COLO829 (cell line): ENCODE measurements at regions not wholly inside any gene's neighbourhood (a gene's known extent, or its start where the extent isn't known, plus 50 kb on each side); places are given as distances from the start of the nearest gene placed in this dataset.
"Not testable (repeated sequence)": the region's sequence is repeated elsewhere in the genome, so short reads cannot be mapped to it uniquely, and the experiment has no call there.

Source experiments
- DNase-seq: peaks from one replicate; pipeline ENCODE4 v3.0.0; 2012; ENCODE audit warnings: low spot score

DNA sequence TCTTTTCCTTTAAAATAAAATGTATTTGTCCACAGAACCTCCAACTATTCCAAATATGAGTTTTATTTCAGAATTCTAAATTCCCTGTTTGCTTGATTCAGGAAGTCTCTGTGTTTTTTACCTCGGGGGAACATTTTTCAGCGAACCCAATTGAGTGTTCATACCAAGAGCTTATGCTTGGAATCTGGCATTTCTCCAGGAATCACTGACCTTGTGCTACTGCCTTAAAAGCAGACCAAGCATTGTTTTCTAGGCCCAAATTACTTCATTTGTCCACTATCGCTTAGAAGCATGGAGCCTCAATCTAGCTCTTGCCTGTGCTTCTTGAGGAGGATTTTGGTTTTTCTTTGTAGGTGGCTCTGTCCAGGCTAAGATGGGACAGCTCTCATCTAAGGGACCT is 59.4 kb downstream of the EBLN1 start:
- peak; percentile 7 for DNase-seq

DNA sequence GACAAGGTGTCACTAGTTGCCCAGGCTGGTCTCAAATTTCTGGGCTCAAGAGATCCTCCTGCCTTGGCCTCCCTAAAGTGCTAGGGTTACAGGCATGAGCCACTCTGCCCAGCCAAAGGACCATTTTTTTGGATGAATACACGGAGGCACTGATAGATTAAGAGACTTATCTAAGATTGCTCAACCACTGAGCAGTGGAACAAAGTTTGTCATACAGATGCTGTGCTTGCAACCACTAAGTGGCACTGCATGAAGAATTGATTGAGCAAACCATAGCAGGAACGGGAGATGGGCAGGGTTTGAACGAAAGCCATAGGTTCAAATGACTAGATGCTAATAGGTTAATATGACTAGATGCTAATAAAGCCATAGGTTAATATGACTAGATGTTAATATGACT is 61.1 kb downstream of the EBLN1 start:
- DNase-seq = no peak

DNA sequence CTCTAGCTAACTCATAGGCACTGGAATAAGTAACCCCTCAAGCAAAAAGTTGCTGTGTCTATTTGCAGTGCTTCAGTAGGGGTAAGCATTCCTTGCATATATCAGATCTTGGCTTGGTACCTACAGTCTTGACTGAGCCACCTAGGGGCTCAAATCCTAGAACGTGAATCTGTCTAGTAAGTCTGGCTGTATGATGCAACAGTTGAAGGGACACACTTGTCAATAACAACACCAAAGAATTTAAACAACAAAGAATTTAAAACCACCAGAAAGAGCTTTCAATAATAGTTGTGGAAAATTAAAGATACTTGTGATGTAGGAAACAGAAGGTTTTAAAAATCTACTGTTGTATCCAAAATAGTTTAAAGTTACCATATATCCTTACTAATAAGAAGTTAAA is 65.4 kb downstream of the EBLN1 start:
- no peak for DNase-seq

DNA sequence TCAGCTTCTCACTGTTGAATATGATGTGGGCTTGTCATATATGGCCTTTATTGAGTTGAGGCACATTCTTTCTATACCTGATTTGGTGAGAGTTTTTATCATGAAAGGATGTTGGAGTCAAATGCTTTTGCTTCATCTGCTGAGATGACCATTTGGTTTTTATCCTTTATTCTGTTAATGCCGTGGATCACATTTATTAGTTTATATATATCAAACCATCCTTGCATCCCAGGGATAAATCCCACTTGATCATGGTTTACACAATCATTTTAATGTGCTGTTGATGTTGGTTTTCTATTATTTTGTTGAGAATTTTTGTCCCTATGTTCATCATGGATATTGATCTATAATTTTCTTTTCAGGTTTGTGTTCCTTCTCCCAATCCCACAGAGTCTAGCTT is 67.0 kb downstream of the EBLN1 start:
- no peak for DNase-seq

DNA sequence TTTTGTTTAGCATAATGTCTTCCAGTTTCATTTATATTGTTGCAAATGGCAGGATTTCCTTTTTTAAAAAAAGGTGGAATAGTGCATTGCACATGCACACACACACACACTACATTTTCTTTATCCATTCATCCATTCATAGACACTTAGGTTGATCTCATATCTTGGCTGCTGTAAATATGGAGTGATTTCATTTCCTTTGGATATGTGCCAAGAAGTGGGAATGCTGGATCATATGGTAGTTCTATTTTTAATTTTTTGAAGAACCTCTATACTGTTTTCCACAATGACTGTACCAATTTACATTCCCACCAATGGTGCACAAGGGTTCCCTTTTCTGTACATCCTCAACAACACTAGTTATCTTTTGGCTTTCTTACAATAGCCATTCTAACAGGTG is 68.9 kb downstream of the EBLN1 start:
- DNase-seq = no peak

DNA sequence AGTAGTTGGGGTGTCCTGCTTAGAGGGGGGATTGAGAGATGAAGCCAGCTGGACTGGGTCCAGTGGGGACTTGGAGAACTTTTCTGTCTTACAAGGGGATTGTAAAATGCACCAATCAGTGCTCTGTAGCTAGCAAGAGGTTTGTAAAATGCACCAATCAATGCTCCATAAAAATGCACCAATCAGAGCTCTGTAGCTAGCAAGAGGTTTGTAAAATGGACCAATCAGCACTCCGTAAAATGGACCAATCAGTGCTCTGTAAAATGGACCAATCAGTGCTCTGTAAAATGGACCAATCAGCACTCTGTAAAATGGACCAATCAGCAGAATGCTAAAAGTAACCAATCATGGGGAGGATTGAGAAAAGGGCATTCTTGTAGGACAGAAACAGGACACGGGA is 71.9 kb downstream of the EBLN1 start:
- not testable (repeated sequence) for DNase-seq

DNA sequence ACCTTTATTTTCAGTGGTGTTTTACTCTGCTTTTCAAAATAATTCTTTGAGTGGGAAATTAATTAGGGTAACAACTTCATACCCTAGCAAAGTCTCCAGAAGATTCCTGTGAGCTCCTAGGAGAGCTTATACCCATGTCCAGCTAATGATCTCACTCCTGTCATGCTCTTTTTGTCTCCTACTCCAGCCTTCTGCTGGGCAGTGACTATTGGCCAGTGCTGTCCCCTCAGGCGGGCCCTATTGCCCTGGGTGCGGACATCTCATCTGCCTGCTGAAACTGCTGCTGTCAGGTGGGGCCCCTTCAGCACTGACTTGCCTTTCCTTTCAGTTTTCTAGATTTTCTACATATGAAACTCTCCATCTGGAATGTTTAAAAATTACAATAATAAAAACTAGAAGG is 80.3 kb downstream of the EBLN1 start:
- DNase-seq = no peak

DNA sequence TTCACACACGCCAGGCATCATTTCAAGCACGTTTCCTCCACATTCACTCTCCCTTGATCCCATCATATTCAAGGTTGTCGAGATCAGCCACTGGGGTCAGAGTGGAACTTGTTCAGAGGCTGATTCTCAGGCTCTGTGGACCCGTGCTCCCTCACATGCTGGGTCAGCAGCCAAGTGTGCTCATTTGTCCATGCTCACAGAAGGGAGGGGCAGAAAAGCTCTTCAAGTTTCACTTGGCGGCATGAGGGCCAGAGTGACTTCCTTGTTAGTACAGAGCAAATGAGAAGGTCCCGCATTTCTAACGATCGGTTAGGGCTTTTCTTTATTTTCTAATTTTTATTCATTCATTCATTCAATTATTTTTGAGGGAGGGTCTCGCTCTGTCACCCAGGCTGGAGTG is 82.2 kb downstream of the EBLN1 start:
- DNase-seq = no peak

DNA sequence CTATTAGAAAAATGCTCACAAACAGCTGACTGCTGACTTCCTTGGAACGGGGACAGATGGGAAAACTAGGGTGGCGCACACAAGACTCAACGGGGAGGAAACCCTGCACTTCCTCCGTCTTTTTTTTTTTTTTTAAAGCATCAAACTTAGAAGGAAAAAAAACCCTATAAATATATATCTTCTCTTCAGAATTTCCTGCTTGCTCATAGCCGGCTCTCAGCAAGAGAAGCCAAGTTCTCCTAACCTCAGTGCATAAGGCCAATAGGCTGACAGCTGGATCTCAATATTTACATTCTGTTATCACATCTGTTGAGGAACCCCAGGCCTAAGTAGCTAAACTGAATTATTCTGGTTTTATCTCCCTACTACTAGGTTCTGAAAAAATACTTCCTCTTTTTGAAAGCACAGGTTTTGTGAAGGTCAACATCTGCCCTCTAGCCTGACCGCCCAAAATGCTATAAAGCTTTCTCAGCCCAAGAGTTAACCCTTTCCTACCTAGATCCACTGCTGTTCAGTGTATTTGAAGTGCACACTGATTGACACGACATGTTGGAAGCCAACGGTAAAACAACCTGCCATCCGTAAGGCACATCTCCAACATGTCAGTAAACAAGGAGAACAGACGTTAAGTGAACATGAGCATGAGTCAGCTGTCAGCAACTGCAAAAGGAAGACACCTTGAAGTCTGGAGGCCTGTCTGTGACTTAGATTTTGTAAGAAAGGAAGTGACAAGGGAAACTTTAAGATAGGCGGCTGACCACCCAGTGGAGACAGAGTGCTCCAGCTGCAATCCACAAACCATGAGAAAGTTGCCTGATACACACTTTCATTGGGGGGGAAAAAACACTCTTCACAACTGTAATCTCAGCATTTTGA is 83.8 kb downstream of the EBLN1 start:
- no peak for DNase-seq

DNA sequence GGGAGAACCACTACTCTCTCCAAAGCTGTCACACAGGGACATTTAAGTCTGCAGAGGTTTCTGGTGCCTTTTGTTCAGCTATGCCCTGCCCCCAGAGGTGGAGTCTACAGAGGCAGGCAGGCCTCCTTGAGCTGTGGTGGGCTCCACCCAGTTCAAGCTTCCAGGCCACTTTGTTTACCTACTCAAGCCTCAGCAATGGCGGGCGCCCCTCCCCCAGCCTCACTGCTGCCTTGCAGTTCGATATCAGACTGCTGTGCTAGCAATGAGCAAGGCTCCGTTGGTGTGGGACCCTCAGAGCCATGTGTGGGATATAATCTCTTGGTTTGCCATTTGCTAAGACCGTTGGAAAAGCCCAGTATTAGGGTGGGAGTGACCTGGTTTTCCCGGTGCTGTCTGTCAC is 87.0 kb downstream of the EBLN1 start:
- not testable (repeated sequence) for DNase-seq

DNA sequence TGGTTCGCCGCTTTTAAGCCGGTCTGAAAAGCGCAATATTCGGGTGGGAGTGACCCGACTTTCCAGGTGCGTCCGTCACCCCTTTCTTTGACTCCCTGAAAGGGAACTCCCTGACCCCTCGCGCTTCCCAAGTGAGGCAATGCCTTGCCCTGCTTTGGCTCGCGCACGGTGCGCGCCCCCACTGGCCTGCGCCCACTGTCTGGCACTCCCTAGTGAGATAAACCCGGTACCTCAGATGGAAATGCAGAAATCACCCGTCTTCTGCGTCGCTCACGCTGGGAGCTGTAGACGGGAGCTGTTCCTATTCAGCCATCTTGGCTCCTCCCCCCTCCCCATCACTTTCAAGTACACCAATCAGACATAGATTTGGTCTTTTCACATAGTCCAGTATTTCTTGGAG is 88.2 kb downstream of the EBLN1 start:
- not testable (repeated sequence) for DNase-seq

DNA sequence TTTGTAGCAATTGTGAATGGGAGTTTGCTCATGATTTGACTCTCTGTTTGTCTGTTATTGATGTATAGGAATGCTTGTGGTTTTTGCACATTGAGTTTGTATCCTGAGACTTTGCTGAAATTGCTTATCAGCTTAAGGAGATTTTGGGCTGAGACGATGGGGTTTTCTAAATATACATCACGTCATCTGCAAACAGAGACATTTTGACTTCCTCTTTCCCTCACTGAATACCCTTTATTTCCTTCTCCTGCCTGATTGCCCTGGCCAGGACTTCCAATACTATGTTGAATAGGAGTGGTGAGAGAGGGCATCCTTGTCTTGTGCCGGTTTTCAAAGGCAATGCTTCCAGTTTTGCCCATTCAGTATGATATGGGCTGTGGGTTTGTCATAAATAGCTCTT is 96.6 kb downstream of the EBLN1 start:
- not testable (repeated sequence) for DNase-seq

DNA sequence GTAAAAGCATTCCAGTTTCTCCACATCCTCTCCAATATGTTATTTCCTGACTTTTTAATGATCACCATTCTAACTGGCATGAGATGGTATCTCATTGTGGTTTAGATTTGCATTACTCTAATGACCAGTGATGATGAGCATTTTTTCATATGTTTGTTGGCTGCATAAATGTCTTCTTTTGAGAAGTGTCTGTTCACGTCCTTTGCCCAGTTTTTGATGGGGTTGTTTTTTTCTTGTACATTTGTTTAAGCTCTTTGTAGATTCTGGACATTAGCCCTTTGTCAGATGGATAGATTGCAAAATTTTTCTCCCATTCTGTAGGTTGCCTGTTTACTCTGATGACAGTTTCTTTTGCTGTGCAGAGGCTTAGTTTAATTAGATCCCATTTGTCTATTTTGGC is 97.7 kb downstream of the EBLN1 start:
- DNase-seq = not testable (repeated sequence)

DNA sequence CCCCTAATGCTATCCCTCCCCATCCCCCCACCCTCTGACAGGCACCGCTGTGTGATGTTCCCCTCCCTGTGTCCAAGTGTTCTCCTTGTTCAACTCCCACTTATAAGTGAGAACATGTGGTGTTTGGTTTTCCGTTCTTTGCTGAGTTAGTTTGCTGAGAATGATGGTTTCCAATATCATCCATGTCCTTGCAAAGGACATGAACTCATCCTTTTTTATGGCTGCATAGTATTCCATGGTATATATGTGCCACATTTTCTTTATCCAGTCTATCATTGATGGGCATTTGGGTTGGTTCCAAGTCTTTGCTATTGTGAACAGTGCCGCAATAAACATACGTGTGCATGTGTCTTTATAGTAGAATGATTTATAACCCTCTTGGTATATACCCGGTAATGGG is 98.2 kb downstream of the EBLN1 start:
- not testable (repeated sequence) for DNase-seq

DNA sequence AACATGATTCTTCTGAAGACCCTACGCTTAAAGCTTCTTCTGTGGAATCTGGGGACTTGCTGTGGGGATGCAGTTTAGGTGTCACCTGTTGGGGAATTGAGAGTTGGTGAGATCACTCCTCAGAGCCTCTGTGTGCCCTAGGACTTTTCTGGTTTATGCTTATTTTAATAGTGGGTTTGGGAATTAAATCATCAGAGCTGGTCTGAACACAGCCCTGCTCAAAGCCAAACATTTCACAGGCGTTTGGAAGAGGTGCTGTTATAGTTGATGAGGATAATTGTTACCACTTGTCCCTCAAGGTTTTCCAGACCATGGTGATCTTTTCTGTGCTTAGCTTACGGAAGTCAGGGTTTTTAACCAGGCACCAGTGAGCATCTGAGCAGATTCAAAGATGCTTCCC is 106.1 kb downstream of the EBLN1 start:
- no peak for DNase-seq

DNA sequence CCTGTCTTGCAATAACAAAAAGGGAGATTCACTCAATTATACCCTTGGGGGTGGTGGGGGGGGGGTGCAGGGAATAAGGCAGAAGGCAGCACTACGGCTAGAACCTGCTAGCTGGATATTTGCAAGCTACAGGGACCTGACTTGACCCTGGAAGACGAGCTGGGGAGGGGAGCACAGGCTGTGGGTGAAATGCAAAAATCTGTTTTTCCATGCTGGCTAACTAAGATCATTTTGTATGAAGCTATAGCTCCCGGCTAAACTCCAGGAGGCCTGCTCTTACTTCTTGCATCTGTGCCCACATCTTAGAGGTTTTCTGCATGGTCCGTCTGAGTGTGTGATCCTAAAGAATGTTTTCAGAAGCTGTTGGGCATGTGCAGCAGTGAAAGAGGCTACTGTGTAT is 106.6 kb downstream of the EBLN1 start:
- no peak for DNase-seq

DNA sequence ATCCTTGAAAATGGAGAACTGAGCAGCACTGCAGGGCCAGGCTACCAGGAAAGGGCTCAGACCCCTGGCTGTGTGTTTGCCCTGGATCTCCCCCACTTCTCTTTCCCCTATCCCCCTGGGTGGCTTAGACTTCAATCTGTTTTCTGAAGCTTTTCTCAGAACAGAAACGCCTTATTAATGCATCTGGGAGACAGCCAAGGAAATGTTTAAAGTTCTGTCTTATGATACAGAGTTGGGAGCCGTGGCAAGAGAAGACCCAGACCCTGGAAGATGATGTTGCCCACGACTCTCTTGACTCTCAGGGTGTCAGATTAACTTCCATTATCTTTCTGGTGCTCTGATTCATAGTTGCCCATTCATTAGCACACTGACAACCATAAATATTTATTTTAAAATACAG is 107.1 kb downstream of the EBLN1 start:
- no peak for DNase-seq

DNA sequence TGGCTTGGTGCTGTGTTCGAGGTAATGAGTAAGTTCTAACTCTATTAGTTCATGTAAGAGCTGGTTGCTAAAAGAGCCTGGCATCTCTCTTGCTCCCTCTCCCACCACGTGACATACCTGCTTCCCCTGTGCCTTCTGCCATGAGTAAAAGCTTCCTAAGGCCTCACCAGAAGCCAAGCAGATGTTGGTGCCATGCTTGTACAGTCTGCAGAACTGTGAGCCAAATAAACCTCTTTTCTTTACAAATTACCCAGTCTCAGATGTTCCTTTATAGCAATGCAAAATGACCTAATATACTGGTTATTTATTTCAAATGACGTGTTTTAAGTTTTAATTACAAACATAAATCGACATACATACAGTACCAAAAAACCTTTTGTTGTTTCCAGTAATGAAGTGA is 101.7 kb upstream of the DNAJC1 start:
- no peak for DNase-seq

DNA sequence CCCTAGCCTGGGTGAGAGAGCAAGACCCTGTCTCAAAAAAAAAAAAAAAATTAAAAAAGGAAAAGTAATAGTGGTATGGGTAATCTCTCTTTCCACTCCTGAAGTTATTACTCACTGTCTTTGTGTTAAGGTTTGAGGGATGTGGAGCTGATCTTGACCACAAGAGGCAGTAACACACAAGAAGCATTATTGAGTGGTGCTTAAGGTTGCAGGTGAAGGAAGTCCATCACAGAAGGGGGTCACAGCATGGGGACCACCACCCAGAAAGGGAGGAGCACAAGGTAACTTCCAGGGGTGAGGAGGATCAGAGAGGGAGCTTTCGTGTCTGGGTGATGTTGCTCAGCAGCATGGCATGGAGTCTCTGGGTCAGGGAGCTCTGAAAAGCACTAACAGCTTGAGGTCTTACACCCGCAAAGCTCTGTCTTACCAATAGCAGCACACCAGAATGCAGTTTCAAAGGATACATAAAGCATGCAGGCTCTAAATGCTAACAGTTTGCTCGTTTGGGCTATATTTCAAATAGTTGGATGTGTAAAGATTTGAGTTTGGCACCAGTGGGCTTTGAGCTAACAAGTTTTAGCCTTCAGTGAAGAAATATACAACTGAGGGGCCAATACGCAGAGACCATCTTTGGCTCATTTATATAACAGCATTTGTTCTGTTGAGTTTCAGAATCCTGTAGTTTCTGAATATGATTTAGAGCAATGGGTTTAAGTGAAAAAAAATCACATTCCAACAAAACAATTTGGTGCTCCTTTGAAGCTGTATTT is 100.4 kb upstream of the DNAJC1 start:
- peak; percentile 4 for DNase-seq

DNA sequence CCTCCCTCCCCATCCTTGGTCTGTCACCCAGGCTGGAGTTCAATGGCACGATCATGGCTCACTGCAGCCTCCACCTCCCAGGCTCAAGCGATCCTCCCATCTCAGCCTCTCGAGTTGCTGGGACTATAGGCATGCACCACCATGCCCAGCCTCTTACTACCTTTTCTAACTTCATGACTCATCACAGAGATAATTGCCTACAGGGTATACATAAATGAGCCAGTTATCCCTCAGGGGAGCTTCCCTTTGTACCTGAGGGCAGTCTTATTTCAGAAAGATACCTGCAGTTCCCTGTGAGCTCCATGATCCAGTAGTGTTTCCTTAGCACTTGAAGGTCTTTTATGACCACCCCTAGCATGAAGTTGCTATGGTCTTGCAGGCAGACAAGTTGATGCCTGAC is 94.2 kb upstream of the DNAJC1 start:
- DNase-seq = no peak

DNA sequence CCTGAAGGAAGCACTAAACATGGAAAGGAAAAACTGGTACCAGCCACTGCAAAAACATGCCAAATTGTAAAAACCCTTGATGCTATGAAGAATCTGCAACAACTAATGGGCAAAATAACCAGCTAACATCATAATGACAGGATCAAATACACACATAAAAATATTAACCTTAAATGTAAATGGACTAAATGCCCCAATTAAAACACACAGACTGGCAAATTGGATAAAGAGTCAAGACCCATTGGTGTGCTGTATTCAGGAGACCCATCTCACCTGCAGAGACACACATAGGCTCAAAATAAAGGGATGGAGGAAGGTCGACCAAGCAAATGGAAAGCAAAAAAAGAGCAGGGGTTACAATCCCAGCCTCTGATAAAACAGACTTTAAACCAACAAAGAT is 87.7 kb upstream of the DNAJC1 start:
- not testable (repeated sequence) for DNase-seq

DNA sequence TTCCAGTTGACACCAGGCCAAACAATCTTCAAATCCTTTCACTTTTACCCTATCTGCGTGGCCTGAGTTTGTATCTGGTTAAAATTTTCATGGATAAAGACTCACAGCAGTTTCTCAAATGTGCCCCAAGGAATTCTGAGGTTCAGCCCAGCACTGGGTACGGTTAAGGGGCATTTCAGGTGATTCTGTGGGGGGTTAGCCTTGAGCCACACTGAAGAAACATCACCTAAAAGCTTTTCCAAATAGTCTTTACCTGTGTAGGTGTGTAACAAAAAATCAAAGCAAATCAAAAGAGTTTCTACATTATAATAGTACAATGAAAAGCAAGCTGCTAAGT is 83.8 kb upstream of the DNAJC1 start:
- DNase-seq = no peak

DNA sequence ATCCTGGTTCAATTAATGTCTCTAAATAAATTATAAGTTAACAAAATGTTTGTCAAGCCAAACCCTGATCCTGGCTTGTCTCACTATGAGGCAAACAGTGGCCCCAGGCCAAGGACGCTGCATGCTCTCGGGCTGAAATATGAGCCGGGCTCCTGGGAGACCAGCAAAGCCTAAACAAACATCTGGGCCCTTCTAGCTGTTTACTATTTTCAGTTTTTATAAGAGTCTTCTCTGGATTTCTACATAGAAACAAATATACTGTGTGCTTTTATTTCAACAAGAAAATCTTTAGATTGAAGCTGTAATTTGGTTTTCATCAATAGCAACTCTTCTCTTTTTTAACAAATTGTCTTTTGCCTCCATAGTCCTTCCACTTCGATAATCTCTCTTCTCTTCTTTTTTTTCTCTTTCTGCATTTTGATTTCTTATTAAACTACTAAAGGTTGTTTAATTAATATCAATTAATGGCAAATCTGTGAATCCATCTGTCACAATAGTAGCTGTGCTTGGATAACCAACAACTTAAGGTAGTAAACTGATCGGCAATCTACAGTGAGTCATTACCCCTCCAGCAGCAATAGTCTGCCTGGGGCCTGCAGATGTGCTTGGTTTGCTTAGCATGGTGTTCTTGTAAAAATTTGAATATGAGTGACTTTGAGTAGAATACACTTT is 83.3 kb upstream of the DNAJC1 start:
- DNase-seq = no peak
